ENCODE measurements at regions not wholly inside any gene's neighbourhood (a gene's known extent, or its start where the extent isn't known, plus 50 kb on each side); places are given as distances from the start of the nearest gene placed in this dataset.

DNA sequence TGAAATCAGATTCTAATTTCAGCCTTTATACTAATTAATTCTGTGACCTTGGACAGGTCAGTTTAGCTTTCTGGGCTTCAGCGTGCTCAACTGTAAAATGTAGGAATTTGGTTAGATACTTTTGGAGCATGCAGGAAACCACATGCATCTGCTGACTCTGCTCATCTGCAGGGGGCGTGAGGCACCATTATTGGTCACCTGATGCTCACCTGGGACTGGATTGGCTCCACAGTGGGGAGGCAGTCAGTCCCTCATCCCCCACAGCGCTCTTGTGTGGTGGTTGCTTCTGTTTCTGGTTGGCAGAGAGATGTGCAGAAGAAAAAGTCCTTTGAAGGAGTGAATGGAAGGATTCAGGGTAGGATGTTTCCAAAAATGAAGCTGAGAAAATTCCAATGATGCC lies 150.9 kb upstream of the MTPN start:
- H2BK5ac ChIP-seq (ENCODE audit: low read depth, low read length, poor library complexity, severe bottlenecking) = no peak overlapping the region
- ChIA-PET CTCF (no interaction called here), POLR2A (ENCODE audit: unreplicated experiment) (no interaction called here)
- no CpG with 5 or more reads among the region's 3 CpGs for WGBS, 2 experiments (ENCODE audit: extremely low coverage in 2 of 2, insufficient read length in 1 of 2)
- DNase-seq (no peak), ATAC-seq (ENCODE audit: low read depth) (no peak)
- no peaks in the 10 kb centered on the region for H4K20me1 ChIP-seq (ENCODE audit: insufficient read depth, low read length)
- BruUV-seq (replicated peaks) = no TSS peak
- TF ChIP-seq POLR2A (IDR thresholded peaks at IDR 0.05; ENCODE audit: low read depth, low read length) (no peak), RFX5 (IDR thresholded peaks at IDR 0.05; ENCODE audit: low read depth, low read length) (no peak), SMC3 (IDR thresholded peaks at IDR 0.05; ENCODE audit: low read depth, low read length) (no peak), MXI1 (IDR thresholded peaks at IDR 0.05; ENCODE audit: borderline replicate concordance, low read depth, low read length) (no peak), RCOR1 (IDR thresholded peaks at IDR 0.05; ENCODE audit: insufficient replicate concordance, low read length) (no peak), FOS (IDR thresholded peaks at IDR 0.05; ENCODE audit: low read depth, low read length) (no peak), NFE2L2 (IDR thresholded peaks at IDR 0.05; ENCODE audit: low read depth, low read length) (no peak), RAD21 (IDR thresholded peaks at IDR 0.05; ENCODE audit: low read length) (no peak), USF2 (IDR thresholded peaks at IDR 0.05; ENCODE audit: low read depth, low read length) (no peak), MAZ (IDR thresholded peaks at IDR 0.05; ENCODE audit: borderline replicate concordance, low read depth, low read length) (no peak), CEBPB (IDR thresholded peaks at IDR 0.05; ENCODE audit: low read depth, low read length) (no peak), MAFK (IDR thresholded peaks at IDR 0.05; ENCODE audit: low read depth, low read length) (no peak), BHLHE40 (IDR thresholded peaks at IDR 0.05; ENCODE audit: low read depth, low read length) (no peak), CHD1 (IDR thresholded peaks at IDR 0.05; ENCODE audit: low read depth, low read length) (no peak)
- TF ChIP-seq, protein P1, sequence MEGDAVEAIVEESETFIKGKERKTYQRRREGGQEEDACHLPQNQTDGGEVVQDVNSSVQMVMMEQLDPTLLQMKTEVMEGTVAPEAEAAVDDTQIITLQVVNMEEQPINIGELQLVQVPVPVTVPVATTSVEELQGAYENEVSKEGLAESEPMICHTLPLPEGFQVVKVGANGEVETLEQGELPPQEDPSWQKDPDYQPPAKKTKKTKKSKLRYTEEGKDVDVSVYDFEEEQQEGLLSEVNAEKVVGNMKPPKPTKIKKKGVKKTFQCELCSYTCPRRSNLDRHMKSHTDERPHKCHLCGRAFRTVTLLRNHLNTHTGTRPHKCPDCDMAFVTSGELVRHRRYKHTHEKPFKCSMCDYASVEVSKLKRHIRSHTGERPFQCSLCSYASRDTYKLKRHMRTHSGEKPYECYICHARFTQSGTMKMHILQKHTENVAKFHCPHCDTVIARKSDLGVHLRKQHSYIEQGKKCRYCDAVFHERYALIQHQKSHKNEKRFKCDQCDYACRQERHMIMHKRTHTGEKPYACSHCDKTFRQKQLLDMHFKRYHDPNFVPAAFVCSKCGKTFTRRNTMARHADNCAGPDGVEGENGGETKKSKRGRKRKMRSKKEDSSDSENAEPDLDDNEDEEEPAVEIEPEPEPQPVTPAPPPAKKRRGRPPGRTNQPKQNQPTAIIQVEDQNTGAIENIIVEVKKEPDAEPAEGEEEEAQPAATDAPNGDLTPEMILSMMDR (conservative IDR thresholded peaks at IDR 0.05; ENCODE audit: low read depth, low read length) = no peak
- TF ChIP-seq, protein P2, sequence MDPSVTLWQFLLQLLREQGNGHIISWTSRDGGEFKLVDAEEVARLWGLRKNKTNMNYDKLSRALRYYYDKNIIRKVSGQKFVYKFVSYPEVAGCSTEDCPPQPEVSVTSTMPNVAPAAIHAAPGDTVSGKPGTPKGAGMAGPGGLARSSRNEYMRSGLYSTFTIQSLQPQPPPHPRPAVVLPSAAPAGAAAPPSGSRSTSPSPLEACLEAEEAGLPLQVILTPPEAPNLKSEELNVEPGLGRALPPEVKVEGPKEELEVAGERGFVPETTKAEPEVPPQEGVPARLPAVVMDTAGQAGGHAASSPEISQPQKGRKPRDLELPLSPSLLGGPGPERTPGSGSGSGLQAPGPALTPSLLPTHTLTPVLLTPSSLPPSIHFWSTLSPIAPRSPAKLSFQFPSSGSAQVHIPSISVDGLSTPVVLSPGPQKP (IDR thresholded peaks at IDR 0.05; ENCODE audit: borderline replicate concordance, low read depth, low read length) = no peak
- no peaks in the 10 kb centered on the region for H3K9me1 ChIP-seq (ENCODE audit: insufficient read depth, low read length)
- dilution Hi-C loops (cut with HindIII; ENCODE audit: low sequenced_read_pairs, unreplicated experiment) = no loop called here
- H3K27ac ChIP-seq (ENCODE audit: insufficient read depth, low read length) = no peak overlapping the region
- in situ Hi-C loops (cut with MboI; ENCODE audit: low sequenced_read_pairs) = no loop called here
- H3K79me1 ChIP-seq (ENCODE audit: low read depth in 1 of 2, low read length in 2 of 2) = no peaks in the 10 kb centered on the region
- H3K4me1 ChIP-seq (ENCODE audit: control insufficient read depth, insufficient read depth, low read length) = no peaks in the 10 kb centered on the region
- H2AK9ac ChIP-seq (replicated peaks; ENCODE audit: low read depth, low read length, poor library complexity) = no peak overlapping the region
- no peak overlapping the region for H3K18ac ChIP-seq (ENCODE audit: low read depth, low read length)
- H2AK5ac ChIP-seq (ENCODE audit: low read depth, low read length) = no peak overlapping the region
- no peak overlapping the region for H2BK20ac ChIP-seq (ENCODE audit: low read depth, low read length)
- H3K9me3 ChIP-seq (ENCODE audit: control insufficient read depth, insufficient read depth, low read length) = no peaks in the 10 kb centered on the region
- H3K27me3 ChIP-seq (ENCODE audit: control insufficient read depth, insufficient read depth, low read length) = no peaks in the 10 kb centered on the region
- H4K8ac ChIP-seq (ENCODE audit: low read depth in 2 of 2, low read length in 2 of 2) = no peak overlapping the region
- H4K91ac ChIP-seq (ENCODE audit: insufficient read depth, low read depth, low read length) = no peak overlapping the region
- H3K4me2 ChIP-seq (ENCODE audit: low read depth, low read length) = no peak overlapping the region
- no peak overlapping the region for H3K56ac ChIP-seq (ENCODE audit: extremely low read depth, insufficient read depth, low read length)
- H3K9ac ChIP-seq (ENCODE audit: low read depth, low read length) = no peak overlapping the region
- H2AFZ ChIP-seq (replicated peaks; ENCODE audit: low read length, poor library complexity) = no peak overlapping the region
- H4K5ac ChIP-seq (ENCODE audit: low read depth, low read length) = no peak overlapping the region
- no peak overlapping the region for H3K4me3 ChIP-seq (ENCODE audit: insufficient read depth, low read depth, low read length)
- intact Hi-C loops (cut with micrococcal nuclease) = no loop called here
- no peak overlapping the region for H2BK120ac ChIP-seq (ENCODE audit: low read depth, low read length)
- no peak overlapping the region for H3K23ac ChIP-seq (ENCODE audit: low read depth, low read length)
- no peaks in the 10 kb centered on the region for H3K36me3 ChIP-seq (ENCODE audit: control insufficient read depth, insufficient read depth, low read length)
- H3K4ac ChIP-seq (ENCODE audit: low read depth, low read length) = no peak overlapping the region
- no peak overlapping the region for H3K14ac ChIP-seq (replicated peaks; ENCODE audit: low read depth, low read length)
- H2BK15ac ChIP-seq (ENCODE audit: low read depth, low read length) = no peak overlapping the region
